A549 (cell line): ENCODE measurements at regions not wholly inside any gene's neighbourhood (a gene's known extent, or its start where the extent isn't known, plus 50 kb on each side); places are given as distances from the start of the nearest gene placed in this dataset.

Experiments
- CHD4 ChIP-seq: fragments of 200-600 bp; sonication (generic); IDR thresholded peaks from 2 replicates; pipeline ENCODE4 v1.6.1; 2016; ENCODE audit warnings: antibody characterized with exemption, mild to moderate bottlenecking, borderline replicate concordance
- HOXB13 ChIP-seq: fragments of 250-450 bp; sonication (Bioruptor Pico); IDR thresholded peaks from 2 replicates; pipeline ENCODE4 v1.5.0; 2020; ENCODE audit warnings: low read depth, mild to moderate bottlenecking, moderate library complexity
- KDM1A ChIP-seq: fragments of 200-600 bp; sonication (generic); IDR thresholded peaks from 2 replicates; pipeline ENCODE4 v1.6.1; 2016; ENCODE audit warnings: low read depth, mild to moderate bottlenecking
- MAZ ChIP-seq: fragments of 150-350 bp; IDR thresholded peaks from 2 replicates; pipeline ENCODE4 v1.6.1; 2014; ENCODE audit warnings: antibody characterized with exemption, low read depth, low read length, borderline replicate concordance
- POLR2A ChIP-seq: IDR thresholded peaks from 2 replicates; pipeline ENCODE4 v1.6.1; 2012; ENCODE audit warnings: mild to moderate bottlenecking, low read length
- RAD21 ChIP-seq, 2 experiments: fragments of >200 bp in 1 of 2; sonication (Bioruptor Twin) in 1 of 2; formaldehyde crosslinking in 1 of 2; IDR thresholded peaks in 1 of 2; conservative IDR thresholded peaks in 1 of 2; 2 replicates in 1 of 2; 3 replicates in 1 of 2; pipeline ENCODE4 v1.6.1; 2012 to 2018; ENCODE audit warnings: inconsistent platforms in 1 of 2
- SMC3 ChIP-seq: fragments of >200 bp; sonication (Bioruptor Twin); formaldehyde crosslinking; IDR thresholded peaks from 3 replicates; pipeline ENCODE4 v1.6.1; 2018; ENCODE audit warnings: inconsistent platforms
- TF ChIP-seq, protein P1 (sequence below): fragments of 450-650 bp; IDR thresholded peaks from 2 replicates; pipeline ENCODE4 v1.6.1; 2014; ENCODE audit warnings: antibody characterized with exemption
- TF ChIP-seq, protein P2 (sequence below): IDR thresholded peaks from 2 replicates; pipeline ENCODE4 v1.6.1; 2012
- TF ChIP-seq, protein P3 (sequence below): fragments of >200 bp; sonication (Bioruptor Twin); formaldehyde crosslinking; IDR thresholded peaks from 3 replicates; pipeline ENCODE4 v1.5.1; 2016
- TF ChIP-seq, protein P4 (sequence below): fragments of 250-450 bp; sonication (Bioruptor Pico); IDR thresholded peaks from 2 replicates; pipeline ENCODE4 v1.5.0; 2020; ENCODE audit warnings: low read depth, mild to moderate bottlenecking, moderate library complexity

DNA sequence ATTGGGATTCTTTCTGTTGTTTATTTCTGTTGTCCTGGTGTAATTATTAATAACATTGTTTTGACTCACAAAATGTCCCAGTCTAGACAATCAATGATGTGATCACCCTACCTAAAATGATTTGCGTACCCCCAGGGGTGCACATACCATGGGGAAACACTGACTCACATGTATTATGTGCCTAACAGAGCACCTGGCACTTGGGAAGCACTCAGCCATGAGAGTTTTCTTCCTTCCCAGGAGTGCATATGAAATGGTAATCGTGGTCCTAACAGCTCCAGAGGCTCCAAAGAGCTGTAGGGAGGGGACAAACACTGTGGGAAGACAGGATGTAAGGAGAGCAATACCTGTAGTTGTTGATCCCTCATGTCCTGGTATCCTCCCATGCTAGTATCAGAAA lies 187.8 kb upstream of the ERBB4 start:
- TF ChIP-seq, protein P1, sequence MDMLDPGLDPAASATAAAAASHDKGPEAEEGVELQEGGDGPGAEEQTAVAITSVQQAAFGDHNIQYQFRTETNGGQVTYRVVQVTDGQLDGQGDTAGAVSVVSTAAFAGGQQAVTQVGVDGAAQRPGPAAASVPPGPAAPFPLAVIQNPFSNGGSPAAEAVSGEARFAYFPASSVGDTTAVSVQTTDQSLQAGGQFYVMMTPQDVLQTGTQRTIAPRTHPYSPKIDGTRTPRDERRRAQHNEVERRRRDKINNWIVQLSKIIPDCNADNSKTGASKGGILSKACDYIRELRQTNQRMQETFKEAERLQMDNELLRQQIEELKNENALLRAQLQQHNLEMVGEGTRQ, result no peak
- TF ChIP-seq KDM1A, result no peak
- no peak for TF ChIP-seq POLR2A
- TF ChIP-seq, protein P2, sequence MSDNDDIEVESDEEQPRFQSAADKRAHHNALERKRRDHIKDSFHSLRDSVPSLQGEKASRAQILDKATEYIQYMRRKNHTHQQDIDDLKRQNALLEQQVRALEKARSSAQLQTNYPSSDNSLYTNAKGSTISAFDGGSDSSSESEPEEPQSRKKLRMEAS, result no peak
- TF ChIP-seq MAZ, result no peak
- TF ChIP-seq, protein P3, sequence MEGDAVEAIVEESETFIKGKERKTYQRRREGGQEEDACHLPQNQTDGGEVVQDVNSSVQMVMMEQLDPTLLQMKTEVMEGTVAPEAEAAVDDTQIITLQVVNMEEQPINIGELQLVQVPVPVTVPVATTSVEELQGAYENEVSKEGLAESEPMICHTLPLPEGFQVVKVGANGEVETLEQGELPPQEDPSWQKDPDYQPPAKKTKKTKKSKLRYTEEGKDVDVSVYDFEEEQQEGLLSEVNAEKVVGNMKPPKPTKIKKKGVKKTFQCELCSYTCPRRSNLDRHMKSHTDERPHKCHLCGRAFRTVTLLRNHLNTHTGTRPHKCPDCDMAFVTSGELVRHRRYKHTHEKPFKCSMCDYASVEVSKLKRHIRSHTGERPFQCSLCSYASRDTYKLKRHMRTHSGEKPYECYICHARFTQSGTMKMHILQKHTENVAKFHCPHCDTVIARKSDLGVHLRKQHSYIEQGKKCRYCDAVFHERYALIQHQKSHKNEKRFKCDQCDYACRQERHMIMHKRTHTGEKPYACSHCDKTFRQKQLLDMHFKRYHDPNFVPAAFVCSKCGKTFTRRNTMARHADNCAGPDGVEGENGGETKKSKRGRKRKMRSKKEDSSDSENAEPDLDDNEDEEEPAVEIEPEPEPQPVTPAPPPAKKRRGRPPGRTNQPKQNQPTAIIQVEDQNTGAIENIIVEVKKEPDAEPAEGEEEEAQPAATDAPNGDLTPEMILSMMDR, result no peak
- no peak for TF ChIP-seq SMC3
- TF ChIP-seq, protein P4, sequence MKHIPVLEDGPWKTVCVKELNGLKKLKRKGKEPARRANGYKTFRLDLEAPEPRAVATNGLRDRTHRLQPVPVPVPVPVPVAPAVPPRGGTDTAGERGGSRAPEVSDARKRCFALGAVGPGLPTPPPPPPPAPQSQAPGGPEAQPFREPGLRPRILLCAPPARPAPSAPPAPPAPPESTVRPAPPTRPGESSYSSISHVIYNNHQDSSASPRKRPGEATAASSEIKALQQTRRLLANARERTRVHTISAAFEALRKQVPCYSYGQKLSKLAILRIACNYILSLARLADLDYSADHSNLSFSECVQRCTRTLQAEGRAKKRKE (CRISPR knock-in tag), result no peak
- no peak for TF ChIP-seq CHD4
- no peak for TF ChIP-seq RAD21 (conservative IDR thresholded peaks at IDR 0.05 in 1 of 2, IDR thresholded peaks at IDR 0.05 in 1 of 2)
- no peak for TF ChIP-seq HOXB13 (CRISPR knock-in tag)
